Panc1 (cell line): ENCODE measurements at regions not wholly inside any gene's neighbourhood (a gene's known extent, or its start where the extent isn't known, plus 50 kb on each side); places are given as distances from the start of the nearest gene placed in this dataset.

Source experiments
- ATAC-seq: fragments of 200-7000 bp; cut with Tn5 transposase; 2 replicates; pipeline ENCODE4 v1.9.1; 2020; ENCODE audit warnings: mild to moderate bottlenecking, moderate library complexity
- BruUV-seq: library from RNA; stranded (reverse); fragments of 400-500 nt; replicated peaks from 2 replicates; lab custom pipeline; 2021; lab: Mats Ljungman, UMichigan
- CTCF ChIA-PET: fragments of 300-600 bp; sonication (Branson Sonifier 250); formaldehyde crosslinking; loops from one replicate; lab custom pipeline; 2022; ENCODE audit warnings: antibody characterized with exemption; lab: Charles Lee
- POLR2A ChIA-PET: fragments of 300-600 bp; sonication (Branson Sonifier 250); formaldehyde crosslinking; loops from one replicate; lab custom pipeline; 2022; ENCODE audit warnings: antibody characterized with exemption; lab: Charles Lee
- DNase-seq: peaks from one replicate; pipeline ENCODE4 v3.0.0-alpha.2; 2010; ENCODE audit warnings: low read depth, low spot score
- H3K27ac ChIP-seq: 2 replicates; pipeline ENCODE4 v1.5.1; 2011; ENCODE audit warnings: mild to moderate bottlenecking, low read length, inconsistent platforms
- H3K27me3 ChIP-seq: fragments of 200-500 bp; sonication (Bioruptor generic); 2 replicates; pipeline ENCODE4 v1.6.0; 2014; ENCODE audit warnings: low read length, inconsistent platforms; ENCODE audit not compliant: control insufficient read depth, insufficient read depth
- H3K36me3 ChIP-seq: fragments of 200-500 bp; sonication (Bioruptor generic); 2 replicates; pipeline ENCODE4 v1.5.1; 2014; ENCODE audit warnings: inconsistent platforms, mild to moderate bottlenecking, low read length, moderate library complexity; ENCODE audit not compliant: control insufficient read depth, insufficient read depth
- H3K4me1 ChIP-seq: 2 replicates; pipeline ENCODE4 v1.5.1; 2011; ENCODE audit warnings: inconsistent platforms, mild to moderate bottlenecking, low read length, moderate library complexity; ENCODE audit not compliant: control insufficient read depth, insufficient read depth
- H3K4me3 ChIP-seq, 2 experiments: 2 replicates each; pipeline ENCODE4 v1.5.1; 2011 to 2012; ENCODE audit warnings: low read depth in 2 of 2, low read length in 2 of 2, mild to moderate bottlenecking in 2 of 2, inconsistent platforms in 1 of 2, moderate library complexity in 1 of 2
- H3K9me3 ChIP-seq: fragments of 200-500 bp; sonication (Bioruptor generic); 2 replicates; pipeline ENCODE4 v1.5.1; 2014; ENCODE audit warnings: low read depth, mild to moderate bottlenecking, inconsistent platforms, low read length, moderate library complexity; ENCODE audit not compliant: control insufficient read depth, insufficient read depth
- CTCF ChIP-seq: fragments of 450-650 bp; IDR thresholded peaks from 2 replicates; pipeline ENCODE4 v1.5.1; 2017; ENCODE audit warnings: mild to moderate bottlenecking
- POLR2AphosphoS5 ChIP-seq: IDR thresholded peaks from 2 replicates; pipeline ENCODE4 v1.6.1; 2012; ENCODE audit warnings: mild to moderate bottlenecking, low read depth, low read length, moderate library complexity
- REST ChIP-seq, 2 experiments: IDR thresholded peaks; 2 replicates each; pipeline ENCODE4 v1.6.1; 2011 to 2012; ENCODE audit warnings: low read depth in 2 of 2, control low read depth in 1 of 2, low read length in 1 of 2, mild to moderate bottlenecking in 1 of 2, moderate library complexity in 1 of 2; ENCODE audit not compliant: insufficient read depth in 1 of 2
- SIN3A ChIP-seq: IDR thresholded peaks from 2 replicates; pipeline ENCODE4 v1.6.1; 2012; ENCODE audit warnings: low read depth, mild to moderate bottlenecking, low read length, moderate library complexity, borderline replicate concordance; ENCODE audit not compliant: insufficient read depth
- TCF7L2 ChIP-seq: IDR thresholded peaks from 2 replicates; pipeline ENCODE4 v1.6.1; 2011; ENCODE audit warnings: mild to moderate bottlenecking, low read depth, low read length, inconsistent platforms
- in situ Hi-C: cut with HindIII; loops from 2 replicates; pipeline ENCODE4 v1.10.0; 2016; ENCODE audit warnings: low sequenced_read_pairs, low pct_unique_long_range_greater_than_20kb
- intact Hi-C: fragments of 100-400 bp; cut with micrococcal nuclease; formaldehyde crosslinking; loops from one replicate; pipeline ENCODE4 v1.10.0; 2022; ENCODE audit not compliant: unreplicated experiment

- POLR2A ChIA-PET: no interaction called here
- ATAC-seq (no peak), DNase-seq (no peak)
- BruUV-seq: no TSS peak
- no peaks in the 10 kb centered on the region for H3K27me3 ChIP-seq
- TF ChIP-seq SIN3A (no peak), CTCF (no peak), REST (IDR thresholded peaks at IDR 0.05; ENCODE audit: insufficient read depth in 1 of 2, low read depth in 2 of 2, low read length in 1 of 2) (no peak), POLR2AphosphoS5 (no peak), TCF7L2 (no peak)
- CTCF ChIA-PET: no interaction called here
- H3K27ac ChIP-seq: no peak overlapping the region
- no peaks in the 10 kb centered on the region for H3K9me3 ChIP-seq
- intact Hi-C loops (no loop called here), in situ Hi-C loops (no loop called here)
- no peaks in the 10 kb centered on the region for H3K36me3 ChIP-seq
- no peaks in the 10 kb centered on the region for H3K4me1 ChIP-seq
- H3K4me3 ChIP-seq: no peak overlapping the region
These were observed 381.6 kb downstream of the TMEM38B start for GRCh38 chr9:106075960-106076327.

GRCh38 chr9:106076711-106077110, 382.4 kb downstream of the TMEM38B start:
- TF ChIP-seq CTCF: no peak
- no peak for TF ChIP-seq SIN3A
- TF ChIP-seq POLR2AphosphoS5: no peak
- TF ChIP-seq TCF7L2: no peak
- TF ChIP-seq REST (IDR thresholded peaks at IDR 0.05; ENCODE audit: insufficient read depth in 1 of 2, low read depth in 2 of 2, low read length in 1 of 2): no peak
- ChIA-PET CTCF (no interaction called here), POLR2A (no interaction called here)
- Histone ChIP-seq H3K4me3 (no peak overlapping the region), H3K4me1 (no peaks in the 10 kb centered on the region), H3K36me3 (no peaks in the 10 kb centered on the region), H3K9me3 (no peaks in the 10 kb centered on the region), H3K27ac (no peak overlapping the region), H3K27me3 (no peaks in the 10 kb centered on the region)
- intact Hi-C loops (no loop called here), in situ Hi-C loops (no loop called here)
- BruUV-seq: no TSS peak
- ATAC-seq (no peak), DNase-seq (no peak)
